A673 (cell line): ENCODE measurements at regions not wholly inside any gene's neighbourhood (a gene's known extent, or its start where the extent isn't known, plus 50 kb on each side); places are given as distances from the start of the nearest gene placed in this dataset.
"Not testable (repeated sequence)": the region's sequence is repeated elsewhere in the genome, so short reads cannot be mapped to it uniquely, and the experiment has no call there.

ENCODE experiments used
- BruUV-seq: library from RNA; stranded (reverse); fragments of 400-500 nt; replicated peaks from 2 replicates; lab custom pipeline; 2021; lab: Mats Ljungman, UMichigan
- CTCF ChIA-PET: fragments of 300-600 bp; sonication (Branson Sonifier 250); formaldehyde crosslinking; loops from one replicate; lab custom pipeline; 2022; ENCODE audit warnings: antibody characterized with exemption; lab: Charles Lee
- POLR2A ChIA-PET: fragments of 300-600 bp; sonication (Branson Sonifier 250); formaldehyde crosslinking; loops from one replicate; lab custom pipeline; 2022; ENCODE audit warnings: antibody characterized with exemption; ENCODE audit not compliant: low non-redundant PET; lab: Charles Lee
- DNase-seq: peaks from one replicate; pipeline ENCODE4 v3.0.0-alpha.2; 2015; ENCODE audit warnings: low spot score
- H3K27ac ChIP-seq: fragments of 200-600 bp; sonication (generic); 2 replicates; pipeline ENCODE4 v1.5.1; 2016; ENCODE audit warnings: mixed run types, low read depth, mild to moderate bottlenecking, mixed read lengths, antibody characterized with exemption, low read length; ENCODE audit not compliant: poor library complexity, severe bottlenecking
- H3K27me3 ChIP-seq: fragments of 200-600 bp; sonication (generic); replicated peaks from 2 replicates; pipeline ENCODE4 v1.6.1; 2017; ENCODE audit warnings: mixed run types, low read depth, mild to moderate bottlenecking, mixed read lengths, antibody characterized with exemption, low read length; ENCODE audit not compliant: insufficient read depth, poor library complexity
- H3K36me3 ChIP-seq: fragments of 200-600 bp; sonication (generic); 2 replicates; pipeline ENCODE4 v1.6.1; 2016; ENCODE audit warnings: mixed run types, mild to moderate bottlenecking, mixed read lengths, antibody characterized with exemption, low read length; ENCODE audit not compliant: insufficient read depth, poor library complexity, severe bottlenecking
- H3K4me1 ChIP-seq: fragments of 200-600 bp; sonication (generic); 2 replicates; pipeline ENCODE4 v1.6.1; 2017; ENCODE audit warnings: mixed run types, mild to moderate bottlenecking, mixed read lengths, antibody characterized with exemption, low read length; ENCODE audit not compliant: insufficient read depth, poor library complexity, severe bottlenecking
- H3K4me3 ChIP-seq: fragments of 200-600 bp; sonication (generic); 2 replicates; pipeline ENCODE4 v1.5.1; 2016; ENCODE audit warnings: low read depth, mixed run types, mild to moderate bottlenecking, mixed read lengths, low read length; ENCODE audit not compliant: poor library complexity, severe bottlenecking
- H3K9me3 ChIP-seq: fragments of 200-600 bp; sonication (generic); 2 replicates; pipeline ENCODE4 v1.6.1; 2016; ENCODE audit warnings: mixed run types, low read depth, mild to moderate bottlenecking, mixed read lengths, antibody characterized with exemption, low read length; ENCODE audit not compliant: poor library complexity, severe bottlenecking
- EZH2 ChIP-seq: fragments of 200-600 bp; sonication (generic); IDR thresholded peaks from 2 replicates; pipeline ENCODE4 v1.6.1; 2017; ENCODE audit warnings: borderline replicate concordance, low read depth, mild to moderate bottlenecking, mixed read lengths, antibody characterized with exemption, low read length; ENCODE audit not compliant: poor library complexity, severe bottlenecking
- intact Hi-C: fragments of 100-400 bp; cut with micrococcal nuclease; formaldehyde crosslinking; loops from one replicate; pipeline ENCODE4 v1.10.0; 2022; ENCODE audit not compliant: unreplicated experiment
- TF ChIP-seq, protein P1 (sequence below): fragments of 300-800, 200-600 bp; sonication (generic); conservative IDR thresholded peaks from 2 replicates; pipeline ENCODE4 v1.5.1; 2017; ENCODE audit warnings: low read depth, mild to moderate bottlenecking, antibody characterized with exemption, low read length, moderate library complexity, mixed read lengths

DNA sequence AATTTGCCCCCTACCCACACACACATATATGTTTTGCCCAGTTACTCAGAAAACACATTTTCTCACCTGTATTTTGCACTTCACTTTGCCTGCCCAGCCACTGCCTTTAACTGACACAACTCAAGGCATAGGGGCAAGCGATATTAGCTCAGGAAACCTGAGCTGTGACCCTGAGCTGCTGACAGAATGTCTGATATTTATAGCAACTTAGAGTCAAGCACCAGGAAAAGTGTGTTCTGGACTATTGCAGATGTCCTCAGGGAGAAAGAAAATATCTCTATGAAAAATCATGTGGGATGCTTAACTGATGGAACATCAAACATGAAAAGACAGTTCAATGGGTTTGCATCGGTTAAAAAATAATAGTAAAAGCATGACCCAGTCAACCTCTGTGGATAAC lies 63.9 kb upstream of the SLC35C1 start:
- intact Hi-C loops = loop anchor here (5.0 kb wide), 1 partner anchor 1554 kb away; no protein-coding TSS in a partner anchor
- H3K4me3 ChIP-seq = no peak overlapping the region
- ChIA-PET CTCF (no interaction called here), POLR2A (no interaction called here)
- H3K4me1 ChIP-seq = peaks cover 21% of the 10 kb centered on the region
- no peaks in the 10 kb centered on the region for H3K27me3 ChIP-seq
- no peaks in the 10 kb centered on the region for H3K36me3 ChIP-seq
- no peaks in the 10 kb centered on the region for H3K9me3 ChIP-seq
- H3K27ac ChIP-seq = no peak overlapping the region
- no peak for TF ChIP-seq EZH2
- TF ChIP-seq, protein P1, sequence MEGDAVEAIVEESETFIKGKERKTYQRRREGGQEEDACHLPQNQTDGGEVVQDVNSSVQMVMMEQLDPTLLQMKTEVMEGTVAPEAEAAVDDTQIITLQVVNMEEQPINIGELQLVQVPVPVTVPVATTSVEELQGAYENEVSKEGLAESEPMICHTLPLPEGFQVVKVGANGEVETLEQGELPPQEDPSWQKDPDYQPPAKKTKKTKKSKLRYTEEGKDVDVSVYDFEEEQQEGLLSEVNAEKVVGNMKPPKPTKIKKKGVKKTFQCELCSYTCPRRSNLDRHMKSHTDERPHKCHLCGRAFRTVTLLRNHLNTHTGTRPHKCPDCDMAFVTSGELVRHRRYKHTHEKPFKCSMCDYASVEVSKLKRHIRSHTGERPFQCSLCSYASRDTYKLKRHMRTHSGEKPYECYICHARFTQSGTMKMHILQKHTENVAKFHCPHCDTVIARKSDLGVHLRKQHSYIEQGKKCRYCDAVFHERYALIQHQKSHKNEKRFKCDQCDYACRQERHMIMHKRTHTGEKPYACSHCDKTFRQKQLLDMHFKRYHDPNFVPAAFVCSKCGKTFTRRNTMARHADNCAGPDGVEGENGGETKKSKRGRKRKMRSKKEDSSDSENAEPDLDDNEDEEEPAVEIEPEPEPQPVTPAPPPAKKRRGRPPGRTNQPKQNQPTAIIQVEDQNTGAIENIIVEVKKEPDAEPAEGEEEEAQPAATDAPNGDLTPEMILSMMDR = no peak
- no TSS peak for BruUV-seq
- no peak for DNase-seq

DNA sequence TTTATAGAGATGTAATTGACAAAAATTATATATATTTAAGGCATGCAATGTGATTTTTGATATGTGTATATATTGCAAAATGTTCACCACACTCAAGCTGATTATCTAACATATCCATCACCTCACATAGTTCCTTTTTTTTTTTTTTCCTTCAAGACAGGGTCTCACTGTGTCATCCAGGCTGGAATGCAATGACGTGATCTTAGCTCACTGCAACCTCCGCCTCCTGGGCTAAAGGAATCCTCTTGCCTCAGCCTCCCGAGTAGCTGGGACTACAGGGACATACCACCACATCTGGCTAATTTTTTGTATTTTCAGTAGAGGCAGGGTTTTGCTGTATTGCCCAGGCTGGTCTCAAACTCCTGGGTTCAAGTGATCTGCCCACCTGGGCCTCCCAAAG lies 65.1 kb upstream of the SLC35C1 start:
- ChIA-PET CTCF (interaction anchor here (0.6 kb wide), 2 partner anchors 574 to 813 kb away, joined by 3 to 4 read pairs; no protein-coding TSS in a partner anchor), POLR2A (no interaction called here)
- no TSS peak for BruUV-seq
- Histone ChIP-seq H3K27ac (no peak overlapping the region), H3K27me3 (no peaks in the 10 kb centered on the region), H3K4me3 (no peak overlapping the region), H3K4me1 (peaks cover 12% of the 10 kb centered on the region), H3K36me3 (no peaks in the 10 kb centered on the region), H3K9me3 (no peaks in the 10 kb centered on the region)
- intact Hi-C loops = loop anchor here (5.0 kb wide), 1 partner anchor 1553 kb away; no protein-coding TSS in a partner anchor
- DNase-seq = no peak
- TF ChIP-seq EZH2 = no peak
- TF ChIP-seq, protein P1 = no peak

DNA sequence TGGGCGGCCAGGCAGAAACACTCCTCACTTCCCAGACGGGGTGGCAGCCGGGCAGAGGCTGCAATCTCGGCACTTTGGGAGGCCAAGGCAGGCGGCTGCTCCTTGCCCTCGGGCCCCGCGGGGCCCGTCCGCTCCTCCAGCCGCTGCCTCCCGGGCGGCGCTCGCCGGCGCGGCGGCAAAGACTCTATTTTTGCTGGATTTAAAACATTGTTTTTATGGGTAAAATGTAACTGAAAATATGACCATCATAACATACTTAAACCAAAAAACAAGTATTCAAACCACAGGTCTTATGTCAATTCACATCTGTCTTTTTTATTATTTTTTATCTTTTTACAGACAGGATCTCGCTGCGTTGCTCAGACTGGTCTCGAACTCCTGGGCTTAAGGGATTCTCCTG lies 65.9 kb upstream of the SLC35C1 start:
- CTCF ChIA-PET = interaction anchor here (0.6 kb wide), 1 partner anchor 575 kb away, joined by 3 read pairs; no protein-coding TSS in a partner anchor

GRCh38 chr11:45738194-45738593 lies 66.8 kb upstream of the SLC35C1 start:
- H3K4me3 ChIP-seq, DNase-seq, H3K36me3 ChIP-seq, H3K9me3 ChIP-seq, H3K27ac ChIP-seq, POLR2A ChIA-PET, H3K27me3 ChIP-seq, BruUV-seq, H3K4me1 ChIP-seq, CTCF ChIA-PET, intact Hi-C loops: not testable (repeated sequence)

More for the DNA sequence above, 65.9 kb upstream of the SLC35C1 start:
- H3K27ac ChIP-seq, BruUV-seq, intact Hi-C loops, H3K27me3 ChIP-seq, H3K9me3 ChIP-seq, POLR2A ChIA-PET, DNase-seq, H3K36me3 ChIP-seq, H3K4me3 ChIP-seq, H3K4me1 ChIP-seq: not testable (repeated sequence)
